ENCODE measurements at regions not wholly inside any gene's neighbourhood (a gene's known extent, or its start where the extent isn't known, plus 50 kb on each side); places are given as distances from the start of the nearest gene placed in this dataset.

DNA sequence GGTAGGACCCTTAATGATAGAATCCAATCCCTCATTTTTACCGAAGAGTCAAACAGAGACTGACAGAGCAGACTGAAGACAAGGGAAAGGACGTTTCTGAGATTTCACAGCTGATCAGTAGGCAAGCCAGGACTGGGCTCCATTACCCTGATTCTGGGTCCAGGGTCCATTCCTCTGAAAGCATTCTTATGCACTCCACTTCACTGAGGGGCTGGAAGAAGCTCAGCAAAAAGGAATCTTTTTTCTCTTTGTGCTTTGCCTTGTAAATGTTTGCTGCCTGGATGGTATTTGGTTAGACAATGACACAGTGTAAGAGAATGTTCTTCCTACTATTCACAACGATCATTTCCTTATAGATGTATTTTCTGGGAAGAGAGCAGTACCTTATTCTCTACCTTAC, 331.3 kb upstream of the PROX1 start:
- H3K4me3 ChIP-seq (ENCODE audit: low read depth, low read length): no peak overlapping the region
- no peak for DNase-seq (ENCODE audit: low read depth)
- TF ChIP-seq, protein P1, sequence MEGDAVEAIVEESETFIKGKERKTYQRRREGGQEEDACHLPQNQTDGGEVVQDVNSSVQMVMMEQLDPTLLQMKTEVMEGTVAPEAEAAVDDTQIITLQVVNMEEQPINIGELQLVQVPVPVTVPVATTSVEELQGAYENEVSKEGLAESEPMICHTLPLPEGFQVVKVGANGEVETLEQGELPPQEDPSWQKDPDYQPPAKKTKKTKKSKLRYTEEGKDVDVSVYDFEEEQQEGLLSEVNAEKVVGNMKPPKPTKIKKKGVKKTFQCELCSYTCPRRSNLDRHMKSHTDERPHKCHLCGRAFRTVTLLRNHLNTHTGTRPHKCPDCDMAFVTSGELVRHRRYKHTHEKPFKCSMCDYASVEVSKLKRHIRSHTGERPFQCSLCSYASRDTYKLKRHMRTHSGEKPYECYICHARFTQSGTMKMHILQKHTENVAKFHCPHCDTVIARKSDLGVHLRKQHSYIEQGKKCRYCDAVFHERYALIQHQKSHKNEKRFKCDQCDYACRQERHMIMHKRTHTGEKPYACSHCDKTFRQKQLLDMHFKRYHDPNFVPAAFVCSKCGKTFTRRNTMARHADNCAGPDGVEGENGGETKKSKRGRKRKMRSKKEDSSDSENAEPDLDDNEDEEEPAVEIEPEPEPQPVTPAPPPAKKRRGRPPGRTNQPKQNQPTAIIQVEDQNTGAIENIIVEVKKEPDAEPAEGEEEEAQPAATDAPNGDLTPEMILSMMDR (IDR thresholded peaks at IDR 0.05; ENCODE audit: insufficient read depth, low read depth, low read length, missing control alignments): no peak

DNA sequence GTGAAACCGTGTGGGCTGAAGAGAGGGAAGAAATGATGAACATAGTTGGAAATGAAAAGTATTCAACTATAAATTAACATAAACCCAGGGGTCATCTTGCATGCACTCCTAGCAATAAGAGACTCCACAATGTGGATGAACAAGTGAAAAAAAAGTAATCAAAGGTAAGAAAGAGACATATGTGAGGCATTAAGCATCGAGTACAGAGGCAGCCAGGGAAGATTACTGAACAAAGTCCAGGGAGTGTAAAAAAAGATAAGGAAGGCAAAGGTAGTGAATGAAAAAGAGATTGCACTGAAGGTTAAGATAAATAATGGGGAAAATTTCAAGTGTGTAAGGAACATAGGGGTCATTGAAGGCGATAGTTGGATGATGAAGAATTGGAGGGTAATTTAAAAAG, 330.8 kb upstream of the PROX1 start:
- no peak overlapping the region for H3K4me3 ChIP-seq (ENCODE audit: low read depth, low read length)
- DNase-seq (ENCODE audit: low read depth): no peak
- TF ChIP-seq, protein P1 (IDR thresholded peaks at IDR 0.05; ENCODE audit: insufficient read depth, low read depth, low read length, missing control alignments): no peak

DNA sequence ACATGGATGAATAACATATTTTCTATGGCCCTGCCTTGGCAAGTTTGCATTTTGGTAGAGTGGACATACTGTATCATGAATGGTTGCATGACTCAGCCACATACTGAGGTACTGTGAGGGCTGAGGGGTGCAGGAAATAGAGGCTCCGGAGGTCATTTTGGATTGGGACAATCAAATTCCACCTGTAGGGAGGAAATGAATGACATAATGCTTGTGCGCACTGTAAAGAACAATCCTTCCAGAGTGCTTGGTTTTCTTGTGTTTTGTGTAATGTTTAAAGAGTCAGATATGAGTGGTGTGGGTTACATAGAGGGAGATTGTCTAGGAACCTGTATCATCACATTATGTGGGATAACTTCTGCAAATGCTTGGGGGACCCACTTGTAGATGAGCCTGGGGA, 329.9 kb upstream of the PROX1 start:
- H3K4me3 ChIP-seq (ENCODE audit: low read depth, low read length): no peak overlapping the region
- TF ChIP-seq, protein P1 (IDR thresholded peaks at IDR 0.05; ENCODE audit: insufficient read depth, low read depth, low read length, missing control alignments): no peak
- DNase-seq (ENCODE audit: low read depth): no peak

DNA sequence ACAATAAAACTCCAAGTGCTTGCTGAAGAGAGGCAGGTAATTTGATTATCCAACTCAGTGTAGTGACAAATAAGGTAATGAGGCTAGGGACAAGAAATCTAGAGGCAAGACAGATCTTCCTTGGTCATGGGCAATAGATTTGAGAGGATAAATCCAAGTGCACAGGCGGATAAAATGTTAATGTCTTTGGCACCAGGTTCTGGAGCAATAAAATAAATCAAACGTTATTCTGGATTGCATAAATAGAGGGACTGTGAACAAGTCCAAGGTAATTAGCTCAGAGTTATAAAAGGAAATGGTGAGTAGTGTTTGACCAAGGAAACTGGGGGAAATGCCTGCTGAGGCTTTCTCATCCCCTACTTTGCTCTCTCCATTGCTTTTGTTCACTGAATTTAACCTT, 329.3 kb upstream of the PROX1 start:
- H3K4me3 ChIP-seq (ENCODE audit: low read depth, low read length): no peak overlapping the region
- DNase-seq (ENCODE audit: low read depth): no peak
- TF ChIP-seq, protein P1 (IDR thresholded peaks at IDR 0.05; ENCODE audit: insufficient read depth, low read depth, low read length, missing control alignments): no peak

DNA sequence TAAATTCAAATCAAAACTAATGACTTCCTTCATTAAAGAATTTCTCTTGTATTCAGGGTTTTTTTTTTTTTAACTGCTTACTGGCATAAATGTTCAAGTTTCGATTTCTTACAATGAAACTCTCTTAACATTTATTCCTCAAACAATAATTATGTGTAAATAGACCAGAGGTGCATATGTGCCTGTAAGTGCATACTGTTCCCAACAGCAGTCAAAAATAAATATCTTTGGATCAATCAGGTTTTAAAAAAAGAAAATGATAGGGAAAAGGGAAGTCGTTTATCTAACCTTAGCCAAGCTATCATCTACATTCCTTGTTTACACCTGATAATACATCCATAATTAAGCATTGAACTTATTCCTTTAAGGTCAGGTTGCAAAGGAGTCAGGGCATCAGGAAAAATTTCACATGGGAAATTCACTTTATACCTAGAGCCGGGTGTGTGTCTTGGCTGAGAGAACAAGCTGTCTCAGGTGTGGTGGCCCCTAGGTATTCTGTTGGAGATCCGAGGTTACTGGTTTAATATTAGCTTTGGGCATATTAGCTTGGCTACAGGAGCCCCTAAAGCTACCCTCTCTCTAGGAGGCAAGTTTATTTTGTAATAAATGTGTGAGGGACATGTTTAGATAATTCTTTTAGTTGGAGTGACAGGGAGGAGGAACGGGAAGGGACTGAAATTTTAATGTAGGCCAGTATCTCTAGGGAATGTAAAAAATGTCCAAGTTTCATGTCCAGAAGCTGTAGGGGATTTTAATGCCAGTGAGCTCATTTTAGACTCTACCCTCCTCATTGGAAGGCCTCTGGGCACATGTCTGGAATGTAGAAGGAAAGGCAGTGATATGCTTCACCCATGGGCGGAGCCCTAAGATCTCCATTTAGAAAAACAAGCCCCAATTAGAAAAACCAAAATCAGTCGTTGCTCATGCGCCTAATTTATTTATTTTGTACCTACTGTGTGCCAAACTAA, 327.9 kb upstream of the PROX1 start:
- DNase-seq (ENCODE audit: low read depth): no peak
- H3K4me3 ChIP-seq (ENCODE audit: low read depth, low read length): no peak overlapping the region
- TF ChIP-seq, protein P1 (IDR thresholded peaks at IDR 0.05; ENCODE audit: insufficient read depth, low read depth, low read length, missing control alignments): no peak

DNA sequence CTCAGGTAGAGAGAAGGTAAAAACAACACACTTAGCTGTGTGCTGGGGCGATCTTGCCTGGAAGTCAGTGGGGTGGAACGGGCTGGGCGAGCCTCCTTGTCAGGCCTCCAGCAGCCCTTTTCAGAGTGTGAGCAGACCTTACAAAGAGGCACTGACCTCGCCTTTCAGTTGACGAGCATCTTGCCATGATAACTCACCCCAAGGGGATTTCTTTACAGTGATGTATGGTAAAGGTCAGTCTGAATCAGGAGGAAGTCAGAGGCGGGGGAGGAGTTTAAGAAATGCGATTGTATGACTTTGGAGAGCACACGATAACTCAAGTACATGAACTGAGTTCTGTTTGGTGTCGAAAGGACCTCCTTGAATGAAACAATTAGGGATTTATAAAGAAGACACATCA, 326.5 kb upstream of the PROX1 start:
- TF ChIP-seq, protein P1 (IDR thresholded peaks at IDR 0.05; ENCODE audit: insufficient read depth, low read depth, low read length, missing control alignments): no peak
- H3K4me3 ChIP-seq (ENCODE audit: low read depth, low read length): no peak overlapping the region
- DNase-seq (ENCODE audit: low read depth): no peak

Data from GM12865 (cell line).